Putamen (tissue), 1 donor: ENCODE measurements at regions not wholly inside any gene's neighbourhood (a gene's known extent, or its start where the extent isn't known, plus 50 kb on each side); places are given as distances from the start of the nearest gene placed in this dataset.
"Not testable (repeated sequence)": the region's sequence is repeated elsewhere in the genome, so short reads cannot be mapped to it uniquely, and the experiment has no call there.

Experiments
- DNase-seq: peaks from one replicate; pipeline ENCODE4 v3.0.0-alpha.2; 2016; ENCODE audit warnings: low spot score

GRCh38 chr4:189834616-189835015 lies 106.1 kb upstream of the FRG1 start:
- no peak for DNase-seq

DNA sequence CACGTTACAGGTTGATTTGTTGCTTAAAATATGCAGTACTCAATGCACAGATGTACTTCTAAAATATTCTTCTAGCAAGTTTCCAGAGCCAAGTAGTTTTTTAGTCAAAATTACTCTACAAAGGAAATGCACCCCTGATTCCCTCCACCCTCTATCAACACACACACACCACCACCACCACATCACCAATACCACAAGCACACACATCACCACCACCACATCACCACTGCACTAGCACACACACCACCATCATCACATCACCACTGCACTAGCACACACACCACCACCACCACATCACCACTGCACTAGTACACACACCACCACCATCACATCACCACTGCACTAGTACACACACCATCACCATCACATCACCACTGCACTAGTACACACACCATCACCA lies 105.2 kb upstream of the FRG1 start:
- DNase-seq = no peak

- DNase-seq = no peak
Measured at GRCh38 chr4:189837471-189837870, 103.2 kb upstream of the FRG1 start.

DNA sequence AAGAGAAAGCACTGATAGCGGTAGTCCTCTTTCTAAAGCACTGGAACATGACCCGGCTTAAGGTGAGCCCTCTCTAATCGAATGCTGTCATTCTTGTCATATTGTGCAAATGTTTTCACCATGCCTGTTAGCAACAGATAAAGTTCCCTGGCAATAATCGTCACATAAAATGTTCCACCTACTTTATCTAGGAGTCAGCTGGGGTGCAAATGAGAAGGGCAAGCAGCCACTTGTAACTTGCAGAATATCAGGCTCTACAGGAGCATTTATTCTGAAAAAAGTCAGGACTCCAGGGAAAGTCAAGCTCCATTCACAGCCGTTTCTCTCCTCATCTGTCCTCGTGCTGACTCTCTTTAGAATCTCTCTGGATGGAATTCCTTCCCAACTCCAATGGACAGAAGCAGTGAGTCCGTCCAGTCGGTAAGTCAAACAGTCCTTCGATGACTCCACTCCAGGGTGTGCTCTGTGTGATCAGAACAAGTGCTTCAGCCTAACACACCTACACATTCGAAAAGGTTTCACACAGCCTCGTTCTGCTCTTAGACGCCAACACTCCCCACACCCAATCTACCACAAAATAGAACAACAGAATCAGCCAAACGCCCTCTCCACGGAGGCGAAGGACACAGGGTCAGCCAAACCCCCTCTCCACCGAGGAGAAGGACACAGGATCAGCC lies 101.7 kb upstream of the FRG1 start:
- no peak for DNase-seq

DNA sequence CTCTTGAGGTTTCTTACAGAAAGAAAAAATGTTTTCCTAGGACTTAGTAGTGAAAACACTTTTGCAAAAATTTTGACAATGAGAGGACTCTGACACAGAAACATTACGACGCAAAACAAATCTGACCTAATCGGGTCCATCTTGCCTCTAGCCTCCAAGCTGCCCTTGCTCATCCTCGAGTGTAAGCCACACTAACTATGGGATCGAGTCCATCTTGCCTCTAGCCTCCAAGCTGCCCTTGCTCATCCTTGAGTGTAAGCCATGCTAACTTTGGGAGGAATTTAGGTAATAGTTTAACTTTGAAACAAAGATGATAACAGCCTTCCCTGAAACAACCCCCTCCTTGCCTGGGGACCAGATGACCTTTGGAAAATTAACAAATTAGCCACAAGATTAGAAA lies 100.3 kb upstream of the FRG1 start:
- no peak for DNase-seq

DNA sequence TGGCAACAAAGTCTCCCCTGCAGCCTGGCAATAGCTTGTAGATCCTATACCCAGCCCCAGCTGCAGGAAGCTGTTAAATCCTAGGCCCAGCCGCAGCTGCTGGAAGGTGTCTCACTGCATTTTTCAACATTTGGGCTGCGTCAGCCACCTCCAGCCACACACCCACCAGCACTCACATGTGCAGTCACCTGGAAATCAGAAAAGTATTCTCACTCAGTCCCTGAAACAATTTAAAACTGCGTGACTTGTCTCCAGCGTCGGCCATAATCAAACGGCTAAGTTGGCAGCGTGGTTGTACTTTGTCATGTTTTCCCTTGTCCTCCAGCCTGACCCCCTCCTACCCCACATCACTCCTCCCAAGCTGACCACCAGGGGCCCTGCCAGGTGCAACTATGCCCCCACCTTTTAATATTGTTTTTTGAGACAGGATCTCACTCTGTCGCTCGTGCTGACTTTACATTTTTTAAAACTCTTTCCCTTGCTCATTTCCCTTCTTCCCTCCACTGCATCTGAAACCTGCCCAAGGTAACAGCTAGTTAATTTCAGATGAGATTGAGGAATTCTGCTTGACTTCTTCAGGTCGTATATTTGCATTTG lies 97.2 kb upstream of the FRG1 start:
- DNase-seq = no peak

- DNase-seq = no peak
Measured at GRCh38 chr4:189845145-189845846, 95.4 kb upstream of the FRG1 start.

GRCh38 chr4:189846094-189846493 lies 94.6 kb upstream of the FRG1 start:
- not testable (repeated sequence) for DNase-seq

- not testable (repeated sequence) for DNase-seq
Measured at GRCh38 chr4:189846608-189847007, 94.1 kb upstream of the FRG1 start.

DNA sequence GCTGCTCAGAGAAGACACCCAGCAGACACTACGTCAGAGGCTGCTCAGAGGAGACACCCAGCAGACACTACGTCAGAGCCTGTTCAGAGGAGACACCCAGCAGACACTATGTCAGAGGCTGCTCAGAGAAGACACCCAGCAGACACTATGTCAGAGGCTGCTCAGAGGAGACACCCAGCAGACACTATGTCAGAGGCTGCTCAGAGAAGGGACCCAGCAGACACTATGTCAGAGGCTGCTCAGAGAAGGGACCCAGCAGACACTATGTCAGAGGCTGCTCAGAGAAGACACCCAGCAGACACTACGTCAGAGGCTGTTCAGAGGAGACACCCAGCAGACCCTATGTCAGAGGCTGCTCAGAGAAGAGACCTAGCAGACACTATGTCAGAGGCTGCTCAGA lies 92.0 kb upstream of the FRG1 start:
- not testable (repeated sequence) for DNase-seq

DNA sequence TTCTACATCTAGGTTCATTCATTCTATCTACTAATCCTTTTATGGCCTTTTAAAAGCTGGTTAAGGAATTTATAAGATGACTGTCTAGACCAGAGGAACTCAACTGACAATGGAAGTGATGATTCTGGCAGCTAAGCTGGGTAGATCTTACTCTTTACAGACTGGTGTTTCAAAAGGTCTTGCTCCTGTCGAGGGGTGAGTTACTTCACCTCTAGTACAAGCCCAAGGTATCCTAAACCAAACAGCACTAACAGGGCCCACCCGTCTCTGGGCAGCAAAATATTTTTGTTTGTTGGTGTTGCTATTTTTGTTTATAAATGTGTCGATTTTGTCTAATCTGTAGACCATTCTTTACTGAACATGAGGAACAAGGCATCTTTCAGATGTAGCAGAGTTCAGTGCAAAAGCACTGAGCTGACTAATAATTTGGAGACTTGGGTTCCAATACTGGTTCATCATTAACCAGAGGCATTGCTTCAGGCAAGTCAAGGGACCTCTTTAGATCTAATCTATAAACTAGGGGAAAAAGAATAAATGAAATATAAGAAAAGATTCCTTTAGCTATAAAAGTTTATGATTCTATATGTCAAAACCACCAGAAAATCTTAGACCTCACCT lies 90.3 kb upstream of the FRG1 start:
- no peak for DNase-seq

GRCh38 chr4:189858435-189858834 lies 82.2 kb upstream of the FRG1 start:
- no peak for DNase-seq

- no peak for DNase-seq
Measured at GRCh38 chr4:189861101-189861500, 79.6 kb upstream of the FRG1 start.

- no peak for DNase-seq
Measured at GRCh38 chr4:189869236-189869635, 71.4 kb upstream of the FRG1 start.

DNA sequence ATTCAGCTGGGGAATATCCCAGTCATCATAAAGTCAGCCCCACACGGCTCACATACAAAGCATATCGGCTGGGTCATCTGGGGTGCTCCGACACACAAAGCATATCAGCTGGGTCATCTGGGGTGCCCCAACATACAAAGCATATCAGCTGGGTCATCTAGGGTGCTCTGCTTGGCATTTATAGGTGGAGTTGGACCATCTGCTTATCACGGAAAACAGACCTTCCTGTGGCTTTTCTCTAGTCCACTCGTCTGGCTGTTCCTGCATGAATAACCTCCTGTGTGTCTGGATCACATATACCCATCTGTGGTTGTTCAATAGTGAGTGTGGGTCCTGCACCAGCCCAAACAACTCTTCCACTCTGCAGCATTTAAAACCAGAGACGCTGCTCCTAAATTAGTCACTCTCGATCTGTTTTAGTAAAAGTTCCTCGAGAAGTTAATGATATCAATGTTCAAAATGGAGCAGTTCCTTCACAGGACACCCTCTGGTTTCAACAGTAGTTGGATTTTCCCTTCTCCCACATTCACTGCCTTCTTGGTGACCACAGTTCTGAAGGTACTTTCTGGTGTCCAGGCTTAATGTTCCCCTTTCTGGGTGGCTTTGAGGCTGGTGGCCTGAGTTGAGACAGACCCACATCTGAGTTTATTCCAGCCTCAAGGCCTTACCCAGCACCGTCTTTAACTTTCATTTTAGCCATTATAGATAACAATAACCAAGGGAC lies 70.0 kb upstream of the FRG1 start:
- no peak for DNase-seq

DNA sequence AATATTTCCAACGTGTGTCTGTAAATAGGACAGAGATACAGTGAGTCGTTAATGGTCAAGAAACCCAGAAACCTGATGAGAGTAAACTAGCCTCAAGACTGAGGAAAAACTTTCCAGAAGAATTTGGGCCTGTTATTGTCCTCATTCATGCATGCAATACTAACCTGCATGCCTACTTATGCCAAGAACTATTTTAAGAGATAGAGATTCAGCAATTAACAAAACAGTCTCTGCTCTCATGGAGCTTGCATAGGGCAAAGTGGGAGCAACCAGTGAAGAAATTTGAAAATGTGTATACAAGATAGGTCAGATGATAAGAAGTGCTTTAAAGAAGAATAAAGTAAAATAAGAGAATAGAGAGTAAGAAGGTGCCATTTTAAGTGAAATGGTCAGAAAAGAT lies 66.1 kb upstream of the FRG1 start:
- no peak for DNase-seq

GRCh38 chr4:189881190-189881589 lies 59.5 kb upstream of the FRG1 start:
- peak; percentile 2 for DNase-seq

DNA sequence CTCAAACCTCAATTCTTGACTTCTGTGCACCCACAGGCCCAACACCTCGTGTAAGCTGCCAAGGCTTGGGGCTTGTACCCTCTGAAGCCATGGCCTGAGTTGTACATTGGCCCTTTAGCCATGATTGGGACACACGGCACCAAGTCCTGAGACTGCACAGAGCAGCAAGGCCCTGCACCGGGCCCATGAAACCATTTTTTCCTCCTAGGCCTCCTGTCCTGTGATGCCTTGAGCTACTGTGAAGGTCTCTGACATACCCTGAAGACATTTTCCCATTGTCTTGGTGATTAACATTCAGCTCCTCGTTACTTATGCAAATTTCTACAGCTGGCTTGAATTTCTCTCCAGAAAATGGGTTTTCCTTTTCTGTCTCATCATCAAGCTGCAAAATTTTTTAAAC lies 52.3 kb upstream of the FRG1 start:
- DNase-seq = not testable (repeated sequence)
